ENCODE measurements at regions not wholly inside any gene's neighbourhood (a gene's known extent, or its start where the extent isn't known, plus 50 kb on each side); places are given as distances from the start of the nearest gene placed in this dataset.

- H3K9me3 ChIP-seq: peaks cover 0 to 18% (median 0%) of the 10 kb centered on the region in 3 donors
- no peaks in the 10 kb centered on the region for H3K36me3 ChIP-seq
- no peak overlapping the region for H3K27ac ChIP-seq
- H3K27me3 ChIP-seq: no peaks in the 10 kb centered on the region
- 57 to 86% methylated on average over 2 to 3 of the region's 3 CpGs for WGBS, 2 donors (ENCODE audit: low coverage in 1 of 2)
- TF ChIP-seq EP300 (IDR thresholded peaks at IDR 0.05): no peak
- TF ChIP-seq POLR2AphosphoS5 (IDR thresholded peaks at IDR 0.05): no peak
- no peak for TF ChIP-seq CTCF (IDR thresholded peaks at IDR 0.05)
- H3K4me1 ChIP-seq: no peaks in the 10 kb centered on the region
- H3K4me3 ChIP-seq: no peak overlapping the region
- ATAC-seq: no peak
These were observed 402.1 kb downstream of the ZNF536 start for GRCh38 chr19:30774252-30774766.

DNA sequence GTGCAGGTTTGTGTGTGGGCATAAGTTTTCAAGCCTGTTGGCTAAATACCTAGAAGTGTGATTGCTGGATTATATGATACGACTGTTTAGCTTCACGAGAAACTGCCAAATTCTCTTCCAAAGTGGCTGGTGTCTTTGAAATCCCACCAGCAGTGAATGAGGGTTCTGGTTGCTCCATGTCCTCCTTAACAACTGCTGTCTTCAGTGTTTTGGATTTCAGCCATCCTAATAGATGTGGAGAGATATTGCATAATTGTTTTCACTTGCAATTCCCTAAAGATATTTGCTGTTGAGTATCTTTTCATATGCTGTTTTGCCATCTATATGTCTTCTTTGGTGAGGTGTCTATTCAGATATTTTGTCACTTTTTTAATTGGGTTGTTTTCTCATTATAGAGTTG, 390.5 kb downstream of the ZNF536 start:
- ATAC-seq: no peak
- TF ChIP-seq POLR2A (IDR thresholded peaks at IDR 0.05): no peak
- TF ChIP-seq CTCF (IDR thresholded peaks at IDR 0.05): no peak
- TF ChIP-seq POLR2AphosphoS5 (IDR thresholded peaks at IDR 0.05): no peak
- no peak for TF ChIP-seq EP300 (IDR thresholded peaks at IDR 0.05)
- no peaks in the 10 kb centered on the region for H3K4me1 ChIP-seq
- no peaks in the 10 kb centered on the region for H3K9me3 ChIP-seq
- H3K27me3 ChIP-seq: no peaks in the 10 kb centered on the region
- H3K27ac ChIP-seq: no peak overlapping the region
- no peaks in the 10 kb centered on the region for H3K36me3 ChIP-seq
- no peak overlapping the region for H3K4me3 ChIP-seq
- WGBS, 2 donors (ENCODE audit: low coverage in 1 of 2): 51 to 56% methylated on average over 2 of the region's 2 CpGs

DNA sequence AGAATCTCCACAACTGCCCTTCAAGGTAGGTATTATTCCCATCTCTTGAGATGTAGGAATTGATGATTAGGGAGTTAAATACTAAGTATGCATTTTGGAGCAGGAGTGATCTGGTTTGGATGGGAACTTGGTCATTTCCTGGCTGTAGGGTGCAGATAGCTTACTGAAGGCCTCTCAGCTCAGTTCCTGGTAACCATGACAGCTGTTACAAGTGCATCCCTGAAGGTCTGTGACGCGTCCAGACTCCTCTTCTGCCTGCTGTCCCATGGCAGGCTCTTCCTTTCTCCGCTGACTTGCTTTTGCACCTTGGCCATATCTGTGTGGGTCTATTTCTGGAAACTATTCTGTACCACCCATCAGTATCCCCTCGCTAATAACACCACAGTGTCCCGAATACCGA, 387.8 kb downstream of the ZNF536 start:
- ATAC-seq: no peak
- TF ChIP-seq EP300 (IDR thresholded peaks at IDR 0.05) (no peak), CTCF (IDR thresholded peaks at IDR 0.05) (no peak), POLR2A (IDR thresholded peaks at IDR 0.05) (no peak), POLR2AphosphoS5 (IDR thresholded peaks at IDR 0.05) (no peak)
- WGBS, 2 donors (ENCODE audit: low coverage in 1 of 2): 86 to 100% methylated on average over 1 to 6 of the region's 6 CpGs
- Histone ChIP-seq H3K4me1 (no peaks in the 10 kb centered on the region), H3K27ac (no peak overlapping the region), H3K27me3 (no peaks in the 10 kb centered on the region), H3K9me3 (no peaks in the 10 kb centered on the region), H3K4me3 (no peak overlapping the region), H3K36me3 (no peaks in the 10 kb centered on the region)

GRCh38 chr19:30757837-30758617, 385.8 kb downstream of the ZNF536 start:
- no peak for TF ChIP-seq EP300 (IDR thresholded peaks at IDR 0.05)
- TF ChIP-seq POLR2A (IDR thresholded peaks at IDR 0.05): no peak
- H3K4me3 ChIP-seq: no peak overlapping the region
- H3K27ac ChIP-seq: no peak overlapping the region
- H3K36me3 ChIP-seq: no peaks in the 10 kb centered on the region
- ATAC-seq: no peak
- no peaks in the 10 kb centered on the region for H3K4me1 ChIP-seq
- H3K9me3 ChIP-seq: no peaks in the 10 kb centered on the region
- WGBS, 2 donors (ENCODE audit: low coverage in 1 of 2): 68 to 86% methylated on average over 3 to 4 of the region's 5 CpGs
- no peaks in the 10 kb centered on the region for H3K27me3 ChIP-seq

DNA sequence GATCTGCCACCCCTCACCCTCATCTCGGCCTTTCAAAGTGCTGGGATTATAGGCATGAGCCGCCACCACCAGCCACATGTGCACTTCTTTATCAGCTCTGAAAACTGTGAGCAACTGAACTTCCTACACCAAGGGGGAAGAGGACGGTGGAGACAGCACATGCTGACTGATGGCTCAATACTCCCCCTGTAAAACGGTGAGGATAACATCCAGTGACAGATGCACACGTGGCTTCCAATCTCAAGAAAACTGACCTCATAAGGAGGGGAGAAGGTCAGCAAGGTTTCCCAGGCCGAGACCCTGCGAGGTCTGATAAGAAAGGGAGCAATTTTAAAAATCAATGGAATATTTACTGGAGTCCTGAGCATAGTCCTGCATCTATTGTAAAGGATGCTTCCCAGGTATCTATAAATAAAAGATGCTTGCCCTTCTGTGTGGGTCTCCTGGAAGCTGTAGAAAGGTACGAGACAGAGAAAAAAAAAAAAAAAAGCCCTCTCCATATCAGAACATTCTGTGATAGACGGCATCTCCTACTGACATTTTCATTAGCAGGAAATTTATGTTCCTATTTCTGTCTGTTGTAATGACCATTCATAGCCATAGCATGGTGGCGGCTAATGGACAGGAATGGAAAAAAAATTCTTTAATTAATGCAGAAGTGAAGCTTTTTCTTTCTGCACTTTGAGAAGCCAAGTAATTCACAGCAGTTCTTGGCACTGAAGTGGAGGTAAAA, 385.1 kb downstream of the ZNF536 start:
- no peak for TF ChIP-seq CTCF (IDR thresholded peaks at IDR 0.05)
- TF ChIP-seq POLR2A (IDR thresholded peaks at IDR 0.05): no peak
- no peak for TF ChIP-seq POLR2AphosphoS5 (IDR thresholded peaks at IDR 0.05)
- TF ChIP-seq EP300 (IDR thresholded peaks at IDR 0.05): no peak
- Histone ChIP-seq H3K36me3 (no peaks in the 10 kb centered on the region), H3K9me3 (no peaks in the 10 kb centered on the region), H3K4me1 (no peaks in the 10 kb centered on the region), H3K27me3 (no peaks in the 10 kb centered on the region), H3K4me3 (no peak overlapping the region), H3K27ac (no peak overlapping the region)
- WGBS, 2 donors (ENCODE audit: low coverage in 1 of 2): 58 to 78% methylated on average over 3 to 7 of the region's 10 CpGs
- no peak for ATAC-seq

Data from gastroesophageal sphincter (tissue), 4 donors.